22Rv1 (cell line): ENCODE measurements at regions not wholly inside any gene's neighbourhood (a gene's known extent, or its start where the extent isn't known, plus 50 kb on each side); places are given as distances from the start of the nearest gene placed in this dataset.

Experiments
- ZFX ChIP-seq: fragments of 450-650 bp; IDR thresholded peaks from 2 replicates; pipeline ENCODE4 v1.6.1; 2017; ENCODE audit warnings: antibody characterized with exemption, borderline replicate concordance
- TF ChIP-seq, protein P1 (sequence below): fragments of 450-650 bp; IDR thresholded peaks from 2 replicates; pipeline ENCODE4 v1.5.1; 2017; ENCODE audit warnings: mild to moderate bottlenecking

DNA sequence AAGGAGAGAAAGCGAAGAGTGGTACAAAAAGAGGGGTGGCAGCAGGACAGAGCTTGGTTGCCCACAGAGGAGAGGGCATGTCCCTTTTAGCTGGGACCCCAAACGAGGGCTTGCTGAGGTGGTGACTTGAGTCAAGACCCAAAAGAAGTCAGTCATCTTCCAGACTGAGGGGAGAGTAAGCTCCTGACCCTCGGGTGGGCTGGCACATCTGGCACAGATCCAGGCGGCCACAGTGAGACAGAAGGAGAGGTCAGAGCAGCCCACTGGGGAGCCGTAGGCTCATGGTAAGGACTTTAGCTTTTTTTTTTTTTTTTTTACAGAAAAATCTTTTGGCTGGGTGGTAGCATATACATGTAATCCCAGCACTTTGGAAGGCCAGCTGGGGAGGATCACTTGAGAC lies 77.9 kb upstream of the ST6GAL2 start:
- TF ChIP-seq, protein P1, sequence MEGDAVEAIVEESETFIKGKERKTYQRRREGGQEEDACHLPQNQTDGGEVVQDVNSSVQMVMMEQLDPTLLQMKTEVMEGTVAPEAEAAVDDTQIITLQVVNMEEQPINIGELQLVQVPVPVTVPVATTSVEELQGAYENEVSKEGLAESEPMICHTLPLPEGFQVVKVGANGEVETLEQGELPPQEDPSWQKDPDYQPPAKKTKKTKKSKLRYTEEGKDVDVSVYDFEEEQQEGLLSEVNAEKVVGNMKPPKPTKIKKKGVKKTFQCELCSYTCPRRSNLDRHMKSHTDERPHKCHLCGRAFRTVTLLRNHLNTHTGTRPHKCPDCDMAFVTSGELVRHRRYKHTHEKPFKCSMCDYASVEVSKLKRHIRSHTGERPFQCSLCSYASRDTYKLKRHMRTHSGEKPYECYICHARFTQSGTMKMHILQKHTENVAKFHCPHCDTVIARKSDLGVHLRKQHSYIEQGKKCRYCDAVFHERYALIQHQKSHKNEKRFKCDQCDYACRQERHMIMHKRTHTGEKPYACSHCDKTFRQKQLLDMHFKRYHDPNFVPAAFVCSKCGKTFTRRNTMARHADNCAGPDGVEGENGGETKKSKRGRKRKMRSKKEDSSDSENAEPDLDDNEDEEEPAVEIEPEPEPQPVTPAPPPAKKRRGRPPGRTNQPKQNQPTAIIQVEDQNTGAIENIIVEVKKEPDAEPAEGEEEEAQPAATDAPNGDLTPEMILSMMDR, result no peak
- TF ChIP-seq ZFX, result no peak
